ENCODE measurements at regions not wholly inside any gene's neighbourhood (a gene's known extent, or its start where the extent isn't known, plus 50 kb on each side); places are given as distances from the start of the nearest gene placed in this dataset.

DNA sequence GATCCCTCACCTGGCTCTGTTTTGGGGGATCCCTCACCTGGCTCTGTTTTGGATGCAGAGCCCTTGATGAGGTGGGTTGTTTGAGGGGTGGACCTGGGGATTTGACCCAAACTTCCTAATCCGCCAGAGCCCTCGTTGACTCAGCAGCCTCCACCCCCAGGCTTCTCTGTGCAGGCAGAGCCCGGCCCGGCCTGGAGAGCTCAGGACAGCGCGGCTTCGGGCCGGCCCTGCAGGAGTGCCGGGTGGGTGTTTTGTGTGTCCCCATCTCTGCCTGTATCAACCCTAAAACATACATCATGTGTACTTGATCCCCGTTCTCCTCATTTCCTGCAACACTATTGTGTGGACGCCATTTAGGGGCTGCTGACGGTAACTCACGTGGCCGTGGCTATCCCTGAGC is 124.2 kb downstream of the SIK1 start:
- no peak for DNase-seq (ENCODE audit: low read depth)

DNA sequence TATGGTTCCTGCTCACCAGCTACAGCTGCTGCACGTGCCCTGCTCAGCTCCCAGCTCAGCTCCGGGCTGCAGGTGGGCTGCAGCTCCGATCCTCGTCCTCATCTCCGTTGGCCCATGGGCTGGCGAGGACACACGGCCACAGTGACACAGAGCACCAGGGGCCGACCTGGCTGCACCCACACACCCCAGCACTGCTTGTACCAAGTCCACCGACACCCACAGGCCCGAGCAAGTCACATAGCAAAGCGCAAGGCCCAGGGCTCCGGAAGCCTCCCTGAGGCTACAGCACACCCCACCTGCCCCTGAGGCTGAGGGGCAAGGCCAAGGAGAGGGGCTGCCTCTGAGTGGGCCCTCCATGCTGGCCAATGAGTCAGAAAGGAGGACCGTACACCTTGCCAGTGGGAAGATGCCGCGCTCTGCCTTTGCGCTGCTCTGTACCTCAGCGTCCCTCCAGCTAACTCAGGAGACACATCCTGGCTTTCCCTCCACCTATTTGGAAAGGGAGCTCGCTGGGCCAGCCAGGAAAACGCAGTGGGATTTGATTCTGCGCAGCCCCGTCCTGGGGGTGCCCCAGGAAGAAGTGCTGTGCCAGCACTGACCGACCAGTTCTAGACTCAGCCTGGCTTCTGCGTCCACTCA is 124.8 kb downstream of the SIK1 start:
- no peak for DNase-seq (ENCODE audit: low read depth)

DNA sequence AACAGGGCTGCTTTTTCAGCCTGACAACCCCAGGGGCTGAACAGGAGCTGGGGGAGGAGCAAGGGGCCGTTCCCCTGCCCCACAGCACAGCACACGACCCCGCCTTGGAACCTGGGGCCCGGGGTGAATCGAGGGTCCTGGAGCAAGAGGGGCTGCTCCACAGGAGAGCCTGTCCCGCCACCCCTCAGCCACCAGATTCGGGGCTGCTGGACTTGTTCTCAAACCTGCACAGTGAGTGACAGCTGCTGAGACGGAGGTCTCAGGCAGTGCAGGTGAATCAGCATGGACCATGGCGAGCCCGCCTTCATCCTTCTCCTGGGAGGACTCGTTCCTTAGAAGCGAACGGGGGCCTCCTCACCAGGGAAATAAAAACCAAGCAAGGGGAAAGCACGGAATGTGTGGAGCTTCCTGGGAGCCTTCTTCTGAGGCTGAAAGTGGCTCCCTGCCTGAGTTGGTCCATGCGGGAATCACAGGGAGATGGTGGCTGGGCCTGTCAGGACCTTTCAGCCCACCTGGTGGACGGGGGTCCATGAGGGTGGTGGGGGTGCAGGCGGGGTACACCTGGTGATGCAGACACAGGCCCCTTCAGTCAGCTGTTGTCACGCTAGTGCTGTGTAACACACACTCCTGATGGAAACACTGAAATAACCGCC is 125.4 kb downstream of the SIK1 start:
- no peak for DNase-seq (ENCODE audit: low read depth)

DNA sequence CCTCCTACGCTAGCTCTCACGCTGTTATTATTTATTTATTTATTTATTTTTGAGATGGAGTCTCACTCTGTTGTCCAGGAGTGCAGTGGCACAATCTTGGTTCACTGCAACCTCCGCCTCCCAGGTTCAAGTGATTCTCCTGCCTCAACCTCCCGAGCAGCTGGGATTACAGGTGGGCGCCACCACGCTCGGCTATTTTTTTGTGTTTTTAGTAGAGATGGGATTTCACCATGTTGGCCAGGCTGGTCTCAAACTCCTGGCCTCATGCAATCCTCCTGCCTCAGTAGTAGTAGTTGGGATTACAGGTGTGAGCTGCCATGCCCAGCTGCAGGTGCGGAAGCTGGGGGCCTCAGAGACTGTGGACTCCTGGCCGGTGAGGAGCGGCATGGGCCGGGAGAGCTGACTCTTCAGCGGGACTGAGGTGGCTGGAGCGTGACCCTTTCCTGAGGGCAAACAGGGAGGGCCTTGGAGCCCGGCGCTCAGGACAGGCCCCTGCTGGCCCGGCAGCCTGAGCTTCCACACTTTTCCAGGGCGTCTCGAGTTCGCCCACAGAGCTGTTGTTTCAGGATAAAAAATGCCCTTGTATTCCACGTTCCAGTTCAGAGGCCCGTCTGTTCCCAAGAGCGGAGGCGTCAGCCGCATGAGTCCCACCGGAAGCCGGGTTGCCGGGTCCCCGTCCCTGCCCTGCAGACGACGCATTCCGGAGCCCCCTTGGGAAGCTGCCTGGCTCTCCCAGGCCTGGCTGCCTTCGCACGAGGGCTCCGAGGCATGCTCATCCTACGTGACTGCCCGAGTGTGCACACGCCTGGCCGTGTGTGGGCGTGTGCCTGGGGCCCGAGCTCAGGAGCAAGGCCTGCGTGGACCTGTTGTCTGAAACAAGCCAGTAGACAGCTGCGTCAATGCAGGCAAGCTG is 126.2 kb downstream of the SIK1 start:
- DNase-seq (ENCODE audit: low read depth) = peak; percentile 22

DNA sequence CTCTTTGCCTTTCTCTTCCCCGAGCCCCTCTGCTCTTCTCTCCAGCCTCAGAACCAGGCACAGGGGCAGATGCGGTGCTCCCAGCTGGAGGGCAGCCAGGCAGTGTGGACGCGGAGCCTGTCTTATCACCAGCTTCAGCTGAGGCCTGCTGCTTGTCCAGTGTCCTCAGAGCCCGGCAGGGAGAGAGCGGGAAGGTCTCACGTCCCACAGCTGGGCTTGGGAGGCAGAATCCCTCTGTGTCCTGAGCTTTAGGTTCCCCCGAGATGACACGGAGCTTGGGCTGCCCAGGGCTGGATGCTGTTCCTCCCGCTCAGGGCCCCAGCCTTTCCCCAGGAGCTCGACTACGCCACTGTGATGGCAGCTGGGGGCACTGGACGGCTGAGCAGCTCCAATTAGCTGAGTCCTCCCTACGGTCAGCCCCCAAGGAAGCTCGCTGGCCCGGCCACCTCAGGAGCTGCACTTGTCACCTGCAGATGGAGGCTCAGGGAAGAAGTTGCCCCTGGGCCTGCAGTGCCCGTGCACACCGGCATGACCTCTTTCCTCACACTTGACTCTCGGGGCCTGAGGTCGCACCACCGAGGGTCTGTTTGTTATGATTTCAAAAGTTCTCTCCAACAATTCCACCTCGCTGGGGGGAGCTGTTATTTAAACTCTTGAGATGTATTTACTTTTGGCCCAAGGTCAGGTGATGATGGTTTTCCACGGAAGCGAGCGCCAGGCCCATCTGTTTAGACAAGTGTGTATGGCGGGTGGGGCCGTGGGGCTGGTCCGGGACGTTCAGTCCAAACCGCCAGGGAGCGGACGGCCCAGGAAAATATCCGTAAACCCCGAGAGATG is 127.3 kb downstream of the SIK1 start:
- no peak for DNase-seq (ENCODE audit: low read depth)

DNA sequence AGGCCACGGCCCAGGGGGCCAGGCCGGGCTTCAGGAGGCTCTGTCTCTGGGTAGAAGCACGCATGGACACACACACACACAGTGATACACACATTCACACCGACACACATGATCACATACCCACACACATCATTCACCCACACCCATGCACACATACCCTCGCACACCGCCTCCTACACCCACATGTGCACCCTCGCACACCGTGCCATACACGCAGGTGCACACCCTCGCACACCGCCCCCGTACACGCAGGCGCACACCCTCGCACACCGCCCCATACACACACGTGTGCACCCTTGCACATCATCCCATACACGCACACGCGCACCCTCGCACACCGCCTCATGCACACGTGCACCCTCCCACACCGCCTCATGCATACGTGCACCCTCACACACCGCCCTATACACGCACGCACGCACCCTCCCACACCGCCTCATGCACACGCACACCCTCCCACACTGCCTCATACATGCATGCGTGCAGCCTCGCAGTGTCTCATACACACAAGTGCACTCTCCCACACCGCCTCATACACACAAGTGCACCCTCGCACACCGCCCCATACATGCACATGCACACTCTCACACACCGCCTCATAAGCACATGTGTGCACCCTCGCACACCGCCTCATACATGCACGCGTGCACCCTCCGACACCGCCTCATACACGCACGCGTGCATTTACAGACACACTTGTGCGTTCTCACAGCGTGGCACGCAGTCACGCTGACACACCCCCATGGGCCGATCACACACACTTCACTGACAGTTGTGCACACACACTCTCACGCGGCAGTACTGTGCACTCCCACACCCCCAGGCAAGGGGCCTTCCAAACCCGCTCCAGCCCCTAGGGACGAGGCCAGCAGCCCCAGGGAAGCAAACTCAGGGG is 128.1 kb downstream of the SIK1 start:
- DNase-seq (ENCODE audit: low read depth) = no peak

DNA sequence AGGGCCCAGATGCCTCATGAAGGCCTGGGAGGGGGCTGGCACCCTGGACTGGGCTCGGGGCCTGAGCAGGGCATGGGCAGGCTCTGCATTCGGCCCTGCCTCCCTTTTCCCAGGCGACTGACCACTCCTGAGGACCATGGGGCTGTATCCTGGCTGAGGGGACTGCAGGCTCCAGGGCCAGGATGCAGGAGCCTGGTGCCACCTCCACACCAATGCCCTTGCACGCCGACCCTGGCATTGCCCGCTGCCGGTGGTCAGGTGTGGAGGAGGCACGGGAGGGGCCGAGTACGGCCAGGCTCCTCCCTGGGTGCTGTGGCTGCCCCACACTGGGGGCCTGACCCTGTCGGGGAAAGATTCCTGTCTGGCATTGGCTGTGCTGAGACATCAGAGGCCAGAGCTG is 128.9 kb downstream of the SIK1 start:
- no peak for DNase-seq (ENCODE audit: low read depth)

DNA sequence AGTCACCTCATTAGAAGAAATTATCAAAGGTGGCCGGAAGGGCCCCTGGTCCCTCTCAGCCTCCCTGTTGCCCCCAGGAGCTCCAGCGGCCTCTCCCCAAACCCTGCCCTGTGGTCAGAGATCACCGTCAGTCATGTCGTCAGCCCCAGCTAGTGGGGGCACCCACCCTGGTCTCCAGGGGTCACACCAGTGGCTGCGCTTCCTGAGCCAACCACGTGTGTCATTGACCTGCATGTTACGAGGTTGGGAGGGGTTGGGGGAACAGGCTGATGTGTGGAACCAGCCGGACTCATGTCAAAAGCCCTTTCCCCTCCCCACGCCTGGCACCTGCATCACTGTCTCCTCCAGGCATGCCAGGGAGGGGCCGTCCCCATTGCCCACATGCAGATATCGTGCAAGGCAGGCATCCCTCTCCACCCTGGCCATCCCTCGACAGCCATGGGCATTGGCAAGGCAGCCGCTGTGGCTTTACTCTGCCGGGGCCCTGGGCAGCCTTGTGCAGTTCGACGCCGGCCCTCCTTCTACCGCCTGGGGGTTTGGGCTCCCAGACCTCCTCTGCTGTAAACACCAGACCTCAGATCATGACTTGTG is 128.7 kb downstream of the CRYAA start:
- no peak for DNase-seq (ENCODE audit: low read depth)

DNA sequence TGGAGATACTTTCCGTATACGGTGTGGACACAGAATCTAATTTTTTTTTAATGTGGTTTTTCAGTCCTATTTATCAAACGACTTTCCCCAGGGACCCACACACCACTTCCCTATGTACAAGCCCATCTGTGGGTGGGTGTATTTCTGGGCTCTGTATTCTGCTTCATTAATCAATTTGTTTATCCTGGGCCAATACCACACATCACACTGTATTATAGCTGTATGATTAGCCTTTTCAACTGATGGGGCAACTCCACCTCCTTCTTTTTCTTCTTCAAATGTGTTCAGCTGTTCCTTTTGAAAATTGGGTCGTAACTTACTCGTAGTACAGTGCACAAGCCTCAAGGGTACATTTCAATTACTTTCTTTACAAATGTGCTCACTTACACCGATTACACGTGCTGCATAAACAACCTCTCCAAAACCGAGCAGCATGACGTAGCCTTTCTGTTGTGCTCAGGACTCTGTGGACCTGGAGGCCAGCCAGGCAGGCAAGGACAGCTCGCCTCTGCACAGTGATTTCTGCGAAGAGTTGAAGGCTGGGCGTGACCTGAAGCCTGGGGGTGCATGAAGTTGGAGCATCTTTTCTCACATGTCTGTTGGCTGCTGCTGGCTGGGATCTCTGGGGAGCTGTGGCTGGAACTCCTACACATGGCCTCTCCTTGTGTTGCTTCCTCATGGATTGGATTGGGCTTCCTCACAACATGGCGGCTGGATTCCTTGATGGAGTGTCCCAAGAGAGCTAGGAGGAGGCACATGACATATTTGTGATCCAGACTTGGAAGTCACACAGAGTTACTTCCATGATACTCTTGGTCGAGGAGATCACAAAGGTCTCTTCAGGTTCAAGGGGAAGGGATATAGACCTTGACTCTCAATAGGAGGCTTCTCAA is 126.5 kb downstream of the CRYAA start:
- DNase-seq (ENCODE audit: low read depth) = no peak

DNA sequence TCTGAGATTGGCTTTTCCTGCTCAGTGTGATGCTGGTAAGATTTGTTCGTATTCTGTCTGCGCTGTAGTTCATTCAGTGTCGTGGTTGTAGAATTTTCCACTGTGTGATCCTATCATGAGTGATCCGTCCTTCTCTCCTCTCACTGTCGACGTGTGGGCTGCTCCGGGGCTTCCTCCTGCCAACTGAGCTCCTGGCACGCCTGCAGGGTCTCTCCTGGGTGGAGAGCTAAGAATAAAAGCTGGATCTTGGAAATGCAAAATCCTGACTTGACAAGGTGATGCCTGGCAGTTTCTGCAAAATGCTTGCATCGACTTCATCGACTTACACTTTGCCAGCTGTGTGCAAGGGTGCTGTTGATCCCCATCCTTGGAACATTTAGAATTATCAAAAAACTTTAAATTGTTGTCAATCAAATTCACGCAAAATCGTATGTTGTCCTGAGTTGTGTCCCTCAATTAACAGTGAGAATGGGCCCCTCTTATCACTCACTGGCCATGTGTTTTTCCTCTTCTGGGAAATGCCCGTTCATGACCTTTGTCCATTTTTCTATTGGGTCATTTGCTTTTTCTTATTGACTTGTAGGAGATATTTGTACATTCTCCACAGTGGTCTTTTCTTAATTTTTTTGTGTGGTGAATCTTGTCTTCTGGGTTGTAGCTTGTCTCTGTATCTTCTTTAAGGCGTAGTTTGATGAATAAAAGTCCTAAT is 125.5 kb downstream of the CRYAA start:
- DNase-seq (ENCODE audit: low read depth) = no peak

DNA sequence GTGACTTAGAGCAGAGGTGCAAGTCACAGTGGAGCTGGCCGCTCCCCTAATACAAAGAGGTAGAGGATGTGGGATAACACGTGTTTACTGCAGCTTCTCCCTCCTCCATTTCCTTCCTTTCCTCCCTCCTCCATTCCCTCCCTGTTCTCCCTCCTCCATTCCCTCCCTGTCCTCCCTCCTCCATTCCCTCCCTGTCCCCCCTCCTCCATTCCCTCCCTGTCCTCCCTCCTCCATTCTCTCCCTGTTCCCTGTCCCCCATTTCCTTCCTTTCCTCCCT is 124.0 kb downstream of the CRYAA start:
- no peak for DNase-seq (ENCODE audit: low read depth)

DNA sequence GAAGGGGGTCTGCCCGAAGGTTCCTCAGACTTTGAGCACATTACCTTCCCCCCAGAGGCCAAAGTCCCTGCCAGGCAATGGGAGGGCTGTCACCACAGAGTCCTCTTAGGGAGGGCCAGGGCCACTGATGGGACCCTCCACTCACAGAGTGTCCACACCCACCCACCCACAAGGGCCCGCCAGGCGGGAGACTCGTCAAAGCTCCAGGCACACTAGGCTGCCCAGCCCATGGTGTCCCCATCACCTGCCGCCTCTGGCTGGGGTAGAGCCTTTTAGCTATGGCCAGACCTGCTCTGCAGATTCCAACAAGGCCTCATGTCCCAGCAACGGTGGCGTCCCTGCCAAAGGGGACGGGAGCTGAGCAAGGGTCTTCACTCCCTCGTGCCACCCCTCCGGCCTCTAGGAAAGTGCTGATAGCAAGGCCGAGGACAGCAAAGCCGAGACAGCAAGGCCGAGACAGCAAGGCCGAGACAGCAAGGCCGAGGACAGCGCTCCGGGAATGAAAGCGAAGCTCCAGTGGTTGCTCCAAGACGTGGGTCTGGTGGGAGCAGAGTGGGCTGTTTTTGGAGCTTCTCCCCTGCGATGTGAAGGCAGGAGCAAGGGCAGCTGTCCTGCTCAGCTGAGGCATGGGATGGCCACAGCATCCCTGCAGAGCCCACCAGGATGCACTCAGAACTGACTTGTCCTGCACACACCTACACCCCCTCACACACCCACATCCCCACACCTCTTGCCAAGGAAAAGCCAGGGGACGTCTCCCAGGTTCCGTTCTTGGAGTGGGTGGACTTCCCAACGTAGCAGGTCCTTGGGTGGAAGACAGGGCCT is 123.4 kb downstream of the CRYAA start:
- DNase-seq (ENCODE audit: low read depth) = no peak

DNA sequence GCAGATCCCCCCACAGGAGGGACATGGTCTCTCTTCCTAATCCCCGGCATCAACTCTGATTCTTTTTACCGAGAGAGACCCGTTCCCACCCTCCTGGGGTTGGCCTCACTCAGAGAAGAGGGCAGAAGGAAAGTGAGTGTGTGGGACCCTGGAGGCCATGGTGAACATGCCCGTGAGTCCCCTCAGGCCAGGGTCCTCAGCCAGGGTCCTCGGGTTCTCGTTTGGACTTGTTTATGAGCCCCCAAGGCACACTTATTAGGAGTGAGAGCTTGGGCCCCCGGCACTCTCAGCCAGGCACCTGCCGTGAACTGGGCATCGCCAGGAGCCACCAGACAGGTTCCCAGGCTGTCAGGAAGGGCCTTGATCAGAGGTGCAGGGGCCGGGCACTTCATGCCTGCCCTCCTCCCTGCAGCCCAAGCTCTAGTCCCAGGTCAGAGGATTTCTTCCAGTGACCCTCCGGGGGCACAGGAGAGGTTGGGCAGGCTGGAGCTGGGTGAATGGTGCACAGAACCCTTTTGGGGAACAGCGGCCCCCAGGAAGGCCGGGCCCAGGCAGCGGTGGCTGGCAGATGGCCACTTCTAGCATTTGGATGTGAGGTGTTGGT is 122.6 kb downstream of the CRYAA start:
- no peak for DNase-seq (ENCODE audit: low read depth)

DNA sequence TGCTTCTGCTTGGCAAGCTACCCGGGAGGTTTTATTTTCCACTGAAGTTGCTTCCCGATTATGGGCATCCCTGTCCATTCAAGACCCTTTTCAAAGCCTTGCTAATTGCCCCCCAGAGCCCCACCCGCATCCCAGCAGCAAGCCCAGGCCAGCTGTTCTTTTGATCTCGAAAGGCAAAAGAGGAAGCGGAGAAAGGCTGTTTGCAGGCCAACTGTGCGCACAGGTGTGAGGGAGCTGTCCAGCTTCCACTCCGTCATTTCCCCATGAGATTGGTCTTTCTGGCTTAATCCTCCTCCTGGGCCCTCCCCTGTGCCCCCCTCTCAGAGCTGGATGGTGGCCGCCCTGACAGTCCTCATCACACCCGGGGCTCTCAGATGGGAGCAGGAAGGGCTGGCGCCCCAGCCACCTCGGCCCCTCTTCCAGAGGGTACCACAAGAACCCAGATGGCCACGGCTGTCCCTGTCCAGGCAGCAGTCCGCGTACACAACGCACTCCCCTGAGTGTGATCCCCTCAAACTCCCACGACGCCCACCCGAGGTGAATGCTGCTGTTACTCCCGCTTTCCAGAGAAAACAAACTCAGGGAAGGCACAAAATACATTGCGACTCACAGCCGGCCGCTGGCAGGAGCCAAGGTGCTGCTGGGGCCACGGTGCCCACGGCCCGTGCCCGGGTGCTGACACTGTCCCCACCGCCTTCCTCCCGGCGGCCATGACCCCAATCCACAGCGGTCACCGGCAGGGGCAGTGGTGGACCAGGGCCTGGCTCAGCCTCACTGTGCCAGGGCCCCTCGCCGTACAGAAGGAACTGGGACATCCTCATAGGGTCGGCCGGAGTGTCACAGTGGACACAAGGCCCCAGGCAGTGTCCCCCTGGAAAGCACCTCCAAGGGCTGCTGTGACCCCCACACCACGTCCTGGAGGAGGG is 121.9 kb downstream of the CRYAA start:
- DNase-seq (ENCODE audit: low read depth) = no peak

DNA sequence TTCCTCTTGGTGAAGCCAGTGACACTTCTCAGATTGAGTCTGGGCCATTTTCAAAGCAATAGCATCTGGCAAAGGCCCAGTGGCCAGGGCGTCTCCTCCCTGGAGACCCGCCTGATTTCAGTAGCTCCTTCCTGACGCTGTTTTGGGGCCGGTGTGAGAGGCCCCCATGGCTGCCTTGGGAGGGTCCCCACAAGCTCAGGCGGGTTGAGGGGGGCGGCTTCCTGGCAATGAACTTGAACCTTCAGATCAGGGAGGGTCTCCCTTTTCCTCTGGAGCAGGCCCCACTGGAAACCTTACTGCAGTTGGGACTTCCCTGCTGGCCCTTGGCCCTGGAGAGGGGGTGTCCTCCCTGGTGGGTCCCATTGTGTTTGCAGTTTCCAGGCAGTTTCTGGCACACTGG is 121.2 kb downstream of the CRYAA start:
- DNase-seq (ENCODE audit: low read depth) = no peak

DNA sequence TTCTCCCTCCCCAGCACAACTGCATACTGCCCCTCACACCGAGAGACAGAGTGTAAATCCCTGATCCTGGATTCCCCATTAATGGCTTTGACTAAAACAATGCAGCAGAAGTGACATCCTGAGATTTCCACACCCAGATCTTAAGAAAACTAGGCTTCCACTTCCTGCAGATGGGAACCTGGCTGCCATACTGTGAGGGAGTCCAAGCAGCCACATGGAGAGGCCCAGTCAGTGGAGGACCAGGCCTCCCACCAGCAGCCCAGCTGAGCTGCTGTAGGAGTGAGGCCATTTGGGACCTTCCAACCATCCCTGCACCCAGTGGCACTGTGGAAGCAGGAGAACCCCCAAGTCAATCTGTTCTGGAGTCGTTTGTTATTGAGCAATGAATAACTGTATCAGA is 120.6 kb downstream of the CRYAA start:
- DNase-seq (ENCODE audit: low read depth) = no peak

Data from renal cortical epithelial cell (primary cell).